Occipital lobe (tissue), 1 donor: ENCODE measurements at regions not wholly inside any gene's neighbourhood (a gene's known extent, or its start where the extent isn't known, plus 50 kb on each side); places are given as distances from the start of the nearest gene placed in this dataset.
"Not testable (repeated sequence)": the region's sequence is repeated elsewhere in the genome, so short reads cannot be mapped to it uniquely, and the experiment has no call there.

Source experiments
- DNase-seq: peaks from one replicate; lab custom pipeline; 2025; lab: John Stamatoyannopoulos, UW

GRCh38 chr20:40926928-40927327 is 101.7 kb upstream of the TOP1 start:
- no peak for DNase-seq

DNA sequence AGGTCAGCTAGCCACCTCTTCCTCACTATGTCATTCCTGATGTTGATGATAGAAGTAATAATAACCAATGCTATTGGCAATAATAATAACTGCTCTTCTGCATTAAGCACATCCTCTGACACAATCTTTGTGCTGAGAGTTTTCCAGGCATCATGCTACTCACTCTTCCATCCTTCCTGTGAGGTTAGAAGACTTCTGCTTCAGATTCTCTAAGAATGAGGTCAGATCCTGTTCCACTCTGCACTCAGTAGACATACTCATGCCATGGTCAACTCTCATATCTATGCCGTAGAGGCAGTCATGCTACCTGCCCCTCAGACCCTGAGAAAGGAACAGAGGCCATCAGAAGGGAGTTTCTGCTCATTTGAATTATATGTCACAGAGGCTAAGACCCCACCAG is 98.1 kb upstream of the TOP1 start:
- no peak for DNase-seq

DNA sequence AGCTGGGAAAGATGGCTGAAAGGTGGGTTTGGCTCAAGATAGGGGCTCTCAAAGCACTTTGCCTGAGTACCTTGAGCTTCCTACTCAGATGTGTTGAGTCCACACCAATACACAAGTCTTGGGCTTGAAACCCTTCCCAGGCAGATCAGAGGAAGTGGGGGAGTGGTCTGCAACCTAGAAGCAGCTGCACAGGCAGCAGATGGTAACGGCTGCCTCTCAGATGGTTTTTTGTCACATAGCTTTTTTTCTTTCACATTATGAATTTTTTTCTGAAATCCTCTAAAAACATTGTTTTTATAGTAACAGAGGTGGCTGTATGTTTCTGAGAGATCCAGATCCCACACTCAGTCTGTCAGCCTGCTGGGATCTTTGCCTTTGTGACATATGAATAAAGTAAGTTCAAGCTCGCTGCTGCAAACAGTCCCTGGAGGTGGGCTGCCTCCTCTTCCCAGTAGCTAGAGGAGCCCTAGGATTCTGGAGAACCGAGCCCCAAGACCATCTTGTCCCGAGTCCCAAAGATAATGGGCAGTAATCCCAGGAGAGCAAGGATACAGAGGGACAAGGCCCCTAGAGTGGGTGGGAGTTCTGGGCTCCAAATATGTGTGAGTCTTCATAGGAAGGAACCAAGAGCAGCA is 97.1 kb upstream of the TOP1 start:
- no peak for DNase-seq

DNA sequence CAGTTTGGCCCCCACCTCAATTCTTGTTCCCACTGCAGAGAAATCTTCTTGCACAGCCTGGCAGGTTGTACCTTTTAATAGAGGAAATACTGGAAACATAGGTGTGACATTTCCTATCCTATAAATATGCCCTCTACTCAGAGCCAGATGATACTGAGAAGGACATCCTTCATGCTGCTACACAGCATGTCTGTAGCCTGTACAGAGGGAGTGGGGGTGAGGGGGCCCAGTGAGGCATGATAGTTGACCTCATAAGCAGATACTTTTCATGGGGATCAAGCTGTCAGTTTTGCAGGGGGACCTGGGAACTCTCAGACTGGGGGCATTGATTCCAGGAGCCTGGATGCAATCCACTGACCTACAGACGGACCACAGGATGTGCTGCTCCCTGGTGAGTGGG is 96.2 kb upstream of the TOP1 start:
- no peak for DNase-seq

DNA sequence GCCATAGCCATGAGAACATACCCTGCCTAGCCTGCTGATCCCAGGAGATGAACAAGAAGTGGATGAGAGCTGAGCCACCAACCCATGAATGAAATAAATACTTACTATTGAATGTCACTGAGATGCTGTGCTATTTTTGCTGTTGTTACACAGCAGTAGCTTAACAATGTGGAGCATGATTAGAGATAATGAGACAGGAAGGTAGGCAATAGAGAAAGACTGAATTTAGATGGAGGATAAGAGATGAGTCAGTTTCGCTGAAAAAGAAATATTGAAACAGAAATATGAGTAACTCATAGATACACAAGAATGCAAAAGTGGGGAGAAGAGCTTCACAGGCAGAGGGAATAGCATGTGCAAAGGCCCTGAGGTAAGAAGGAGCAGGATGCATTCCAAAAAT is 94.9 kb upstream of the TOP1 start:
- no peak for DNase-seq

DNA sequence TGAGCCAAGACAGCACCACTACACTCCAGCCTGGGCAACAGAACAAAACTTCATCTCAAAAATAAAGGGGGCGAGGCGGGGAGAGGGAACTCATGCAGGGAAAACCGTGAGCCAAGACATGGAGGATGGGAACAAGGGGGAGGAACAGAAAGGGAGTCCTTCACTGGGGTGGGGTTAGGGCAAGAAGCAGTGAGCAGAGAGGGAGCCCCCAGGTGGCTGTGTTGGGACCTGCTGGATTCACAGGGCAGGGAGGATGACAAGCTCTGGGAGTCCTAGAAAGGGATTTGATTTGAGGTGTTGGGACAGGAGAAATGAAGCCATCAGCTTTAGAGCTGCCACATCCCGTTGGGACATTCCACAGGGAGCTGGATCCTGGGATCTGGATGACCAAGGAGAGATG is 90.6 kb upstream of the TOP1 start:
- no peak for DNase-seq

GRCh38 chr20:40939667-40940066 is 89.0 kb upstream of the TOP1 start:
- no peak for DNase-seq

DNA sequence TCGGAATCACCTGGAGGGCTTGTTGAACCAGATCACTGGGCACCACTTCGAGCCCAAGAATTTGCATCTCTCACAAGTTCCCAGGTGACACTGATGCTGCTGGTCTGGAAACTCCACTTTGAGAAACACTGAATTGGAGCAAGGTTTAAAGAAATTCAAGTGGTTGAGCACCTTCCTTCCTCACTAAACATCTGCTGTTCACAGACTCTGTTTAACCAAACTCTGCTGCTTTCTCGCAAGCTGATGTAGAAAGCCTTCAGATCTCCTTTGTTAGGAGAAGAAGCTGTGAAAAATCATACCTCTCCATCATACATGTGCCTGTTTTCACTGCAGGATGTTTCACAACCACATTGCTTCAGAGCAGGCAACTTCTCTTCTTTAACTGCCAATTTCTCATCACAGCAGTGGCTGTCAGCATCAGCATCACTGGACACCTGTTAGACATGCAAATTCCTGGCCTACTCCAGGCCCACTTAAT is 87.5 kb upstream of the TOP1 start:
- no peak for DNase-seq

DNA sequence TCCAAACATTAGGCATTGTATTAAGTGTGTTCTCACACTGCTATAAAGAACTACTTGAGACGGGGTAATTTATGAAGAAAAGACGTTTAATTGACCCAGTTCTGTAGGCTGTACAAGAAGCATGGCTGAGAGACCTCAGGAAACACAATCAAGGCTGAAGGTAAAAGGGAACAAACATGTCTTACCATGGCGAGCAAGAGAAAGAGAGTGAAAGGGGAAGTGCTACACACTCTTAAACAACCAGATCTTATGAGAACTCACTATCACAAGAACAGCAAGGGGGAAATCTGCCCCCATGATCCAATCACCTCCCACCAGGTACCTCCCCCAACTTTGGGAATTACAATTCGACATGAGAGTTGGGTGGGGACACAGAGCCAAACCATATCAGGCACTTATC is 86.6 kb upstream of the TOP1 start:
- no peak for DNase-seq

- DNase-seq = no peak
Observed at GRCh38 chr20:40942775-40943174, 85.8 kb upstream of the TOP1 start.

DNA sequence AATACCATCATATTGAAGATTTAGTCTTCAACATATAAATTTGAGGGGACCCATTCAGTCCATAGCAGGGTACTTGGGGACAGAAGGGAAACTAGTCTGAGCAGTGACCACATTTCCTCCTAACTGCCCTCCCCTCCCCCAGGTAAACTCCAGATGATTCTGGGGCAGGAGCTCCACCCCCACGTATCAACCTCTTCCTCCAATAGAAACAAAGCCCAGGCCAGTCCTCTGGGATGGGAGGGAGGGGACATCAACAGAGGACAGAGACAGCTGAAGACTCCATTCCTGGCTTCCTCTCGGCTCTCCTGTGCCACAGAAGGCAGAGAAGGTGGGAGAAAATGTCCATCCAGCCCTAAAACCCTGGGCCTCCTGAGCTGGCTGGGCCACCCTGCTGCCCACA is 85.0 kb upstream of the TOP1 start:
- DNase-seq = no peak

- DNase-seq = no peak
Observed at GRCh38 chr20:40945189-40945588, 83.4 kb upstream of the TOP1 start.

GRCh38 chr20:40945754-40946450 is 82.7 kb upstream of the TOP1 start:
- DNase-seq = peak; percentile 27

- no peak for DNase-seq
Observed at GRCh38 chr20:40946451-40946850, 82.2 kb upstream of the TOP1 start.

DNA sequence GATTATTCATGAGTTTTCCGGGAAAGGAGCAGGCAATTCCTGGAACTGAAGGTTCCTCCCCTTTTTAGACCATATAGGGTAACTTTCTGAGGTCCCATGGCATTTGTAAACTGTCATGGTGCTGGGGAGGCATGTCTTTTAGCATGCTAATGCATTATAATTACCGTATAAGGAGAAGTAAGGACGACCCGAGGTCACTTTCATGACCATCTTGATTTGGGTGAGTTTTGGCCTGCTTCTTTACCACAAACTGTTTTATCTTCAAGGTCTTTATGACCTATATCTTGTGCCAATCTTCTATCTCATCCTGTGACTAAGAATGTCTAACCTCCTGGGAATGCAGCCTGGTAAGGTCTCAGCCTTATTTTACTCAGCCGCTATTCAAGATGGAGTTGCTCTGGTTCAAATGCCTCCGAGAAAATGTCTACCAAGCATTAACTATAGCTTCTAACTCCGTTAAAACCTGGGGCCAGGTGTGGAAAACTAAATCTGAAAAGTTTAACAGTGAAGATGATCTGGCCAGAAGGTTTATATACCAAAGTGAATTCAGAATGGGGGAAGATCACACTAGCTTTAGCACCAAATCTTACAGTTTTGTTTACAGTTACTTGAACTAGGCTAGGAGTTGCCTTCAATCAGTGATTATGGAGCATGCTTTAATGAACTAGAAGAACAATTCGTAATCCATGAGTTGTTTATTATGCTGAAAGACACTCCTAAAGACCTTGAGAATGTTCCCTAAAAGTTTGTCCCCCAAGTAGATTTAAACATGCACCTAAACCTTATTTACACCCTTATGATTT is 80.0 kb upstream of the TOP1 start:
- DNase-seq = no peak

DNA sequence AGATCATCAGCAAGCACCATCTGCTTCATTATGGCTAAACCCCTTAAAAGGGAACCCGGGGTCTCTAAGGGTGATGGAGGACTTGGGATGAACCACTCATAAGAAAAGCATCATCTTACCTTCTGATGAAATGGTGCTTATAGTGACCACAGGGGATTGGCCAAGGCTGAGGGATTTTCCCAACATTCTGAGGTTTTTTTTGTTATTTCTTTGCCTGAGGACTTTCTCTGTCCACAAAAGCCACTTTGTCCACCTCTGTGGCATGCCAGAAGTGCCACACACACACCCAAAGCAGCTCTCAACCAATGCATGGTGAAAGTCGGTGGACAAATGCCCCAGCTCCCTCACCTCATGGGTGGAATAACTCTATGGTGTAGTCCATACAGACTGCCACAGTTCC is 79.3 kb upstream of the TOP1 start:
- DNase-seq = no peak

GRCh38 chr20:40952136-40952535 is 76.5 kb upstream of the TOP1 start:
- DNase-seq = no peak

DNA sequence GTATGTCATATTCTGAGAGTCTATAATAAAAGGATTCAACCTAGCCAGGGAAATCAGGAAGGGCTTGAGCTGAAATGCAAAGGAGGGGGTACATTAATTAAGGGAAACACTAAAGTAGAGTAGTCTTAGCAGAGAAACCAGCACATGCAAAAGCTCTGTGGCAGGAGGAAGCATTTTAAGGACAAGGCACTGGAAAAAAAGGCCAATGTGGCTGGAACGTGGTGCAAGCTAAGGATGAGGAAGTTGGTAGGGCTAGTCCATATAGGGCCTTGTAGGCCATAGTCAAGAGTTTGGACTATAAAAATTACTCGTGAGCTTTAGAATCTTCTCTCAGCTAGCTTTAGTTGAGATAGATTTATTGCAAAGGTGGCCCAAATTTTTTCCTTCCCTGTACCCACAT is 75.2 kb upstream of the TOP1 start:
- no peak for DNase-seq

GRCh38 chr20:40953856-40954255 is 74.8 kb upstream of the TOP1 start:
- no peak for DNase-seq

GRCh38 chr20:40954521-40955165 is 74.0 kb upstream of the TOP1 start:
- no peak for DNase-seq

GRCh38 chr20:40955326-40955725 is 73.3 kb upstream of the TOP1 start:
- no peak for DNase-seq

- not testable (repeated sequence) for DNase-seq
Observed at GRCh38 chr20:40955826-40956225, 72.8 kb upstream of the TOP1 start.
